ENCODE measurements at regions not wholly inside any gene's neighbourhood (a gene's known extent, or its start where the extent isn't known, plus 50 kb on each side); places are given as distances from the start of the nearest gene placed in this dataset.

DNA sequence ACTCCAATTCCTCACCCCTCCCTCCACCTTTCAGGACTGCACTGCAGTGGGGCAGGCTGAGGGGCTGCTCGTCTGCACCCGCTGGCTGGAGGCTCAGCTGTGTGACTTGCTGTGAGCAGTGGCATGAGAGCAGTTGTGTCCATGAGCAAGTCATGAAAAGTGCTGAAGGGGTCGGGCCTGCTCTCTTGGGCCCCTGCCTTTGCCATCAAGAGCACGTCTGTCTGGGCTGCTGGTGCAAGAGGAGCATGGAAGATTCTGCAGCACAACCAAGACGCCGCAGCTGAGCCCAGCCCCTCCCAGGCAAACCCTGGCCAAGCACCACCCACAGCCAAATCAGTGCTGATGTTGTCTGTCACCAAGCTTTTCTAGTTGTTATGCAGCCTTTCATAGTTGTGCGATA, 284.3 kb downstream of the TCERG1L start:
- no peak overlapping the region for H3K4me3 ChIP-seq (ENCODE audit: low read depth in 1 of 2, low read length in 1 of 2)
- H3K27me3 ChIP-seq, result no peaks in the 10 kb centered on the region
- no peak overlapping the region for H3K27ac ChIP-seq
- no peaks in the 10 kb centered on the region for H3K4me1 ChIP-seq (ENCODE audit: control insufficient read depth in 1 of 2, insufficient read depth in 1 of 2, low read depth in 1 of 2, low read length in 1 of 2)
- TF ChIP-seq, protein P1, sequence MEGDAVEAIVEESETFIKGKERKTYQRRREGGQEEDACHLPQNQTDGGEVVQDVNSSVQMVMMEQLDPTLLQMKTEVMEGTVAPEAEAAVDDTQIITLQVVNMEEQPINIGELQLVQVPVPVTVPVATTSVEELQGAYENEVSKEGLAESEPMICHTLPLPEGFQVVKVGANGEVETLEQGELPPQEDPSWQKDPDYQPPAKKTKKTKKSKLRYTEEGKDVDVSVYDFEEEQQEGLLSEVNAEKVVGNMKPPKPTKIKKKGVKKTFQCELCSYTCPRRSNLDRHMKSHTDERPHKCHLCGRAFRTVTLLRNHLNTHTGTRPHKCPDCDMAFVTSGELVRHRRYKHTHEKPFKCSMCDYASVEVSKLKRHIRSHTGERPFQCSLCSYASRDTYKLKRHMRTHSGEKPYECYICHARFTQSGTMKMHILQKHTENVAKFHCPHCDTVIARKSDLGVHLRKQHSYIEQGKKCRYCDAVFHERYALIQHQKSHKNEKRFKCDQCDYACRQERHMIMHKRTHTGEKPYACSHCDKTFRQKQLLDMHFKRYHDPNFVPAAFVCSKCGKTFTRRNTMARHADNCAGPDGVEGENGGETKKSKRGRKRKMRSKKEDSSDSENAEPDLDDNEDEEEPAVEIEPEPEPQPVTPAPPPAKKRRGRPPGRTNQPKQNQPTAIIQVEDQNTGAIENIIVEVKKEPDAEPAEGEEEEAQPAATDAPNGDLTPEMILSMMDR (IDR thresholded peaks at IDR 0.05), result no peak
- no peaks in the 10 kb centered on the region for H3K9me3 ChIP-seq
- H3K36me3 ChIP-seq, result no peaks in the 10 kb centered on the region

DNA sequence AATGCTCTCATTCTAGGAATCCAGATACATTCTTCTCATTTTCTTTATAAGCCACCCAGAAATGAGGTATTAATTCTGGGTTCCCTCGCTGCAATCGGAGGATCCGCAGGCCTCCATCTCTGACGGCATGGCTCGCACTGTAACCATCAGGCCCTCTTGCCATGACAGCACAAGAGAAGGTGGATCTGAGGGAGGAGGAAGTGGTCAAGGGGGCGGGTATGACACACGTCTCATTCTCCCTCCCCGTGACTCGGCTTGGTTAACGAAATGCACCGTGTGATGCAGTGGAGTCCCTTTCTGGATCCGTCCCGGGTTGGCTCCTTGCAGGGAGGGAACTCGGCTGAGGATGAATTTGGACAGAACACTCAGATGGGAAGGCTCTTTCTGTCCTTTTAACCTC, 280.2 kb downstream of the TCERG1L start:
- no peak overlapping the region for H3K27ac ChIP-seq
- H3K9me3 ChIP-seq, result no peaks in the 10 kb centered on the region
- TF ChIP-seq, protein P1 (IDR thresholded peaks at IDR 0.05), result no peak
- H3K27me3 ChIP-seq, result no peaks in the 10 kb centered on the region
- no peak overlapping the region for H3K4me3 ChIP-seq (ENCODE audit: low read depth in 1 of 2, low read length in 1 of 2)
- H3K4me1 ChIP-seq (ENCODE audit: control insufficient read depth in 1 of 2, insufficient read depth in 1 of 2, low read depth in 1 of 2, low read length in 1 of 2), result no peaks in the 10 kb centered on the region
- H3K36me3 ChIP-seq, result no peaks in the 10 kb centered on the region

DNA sequence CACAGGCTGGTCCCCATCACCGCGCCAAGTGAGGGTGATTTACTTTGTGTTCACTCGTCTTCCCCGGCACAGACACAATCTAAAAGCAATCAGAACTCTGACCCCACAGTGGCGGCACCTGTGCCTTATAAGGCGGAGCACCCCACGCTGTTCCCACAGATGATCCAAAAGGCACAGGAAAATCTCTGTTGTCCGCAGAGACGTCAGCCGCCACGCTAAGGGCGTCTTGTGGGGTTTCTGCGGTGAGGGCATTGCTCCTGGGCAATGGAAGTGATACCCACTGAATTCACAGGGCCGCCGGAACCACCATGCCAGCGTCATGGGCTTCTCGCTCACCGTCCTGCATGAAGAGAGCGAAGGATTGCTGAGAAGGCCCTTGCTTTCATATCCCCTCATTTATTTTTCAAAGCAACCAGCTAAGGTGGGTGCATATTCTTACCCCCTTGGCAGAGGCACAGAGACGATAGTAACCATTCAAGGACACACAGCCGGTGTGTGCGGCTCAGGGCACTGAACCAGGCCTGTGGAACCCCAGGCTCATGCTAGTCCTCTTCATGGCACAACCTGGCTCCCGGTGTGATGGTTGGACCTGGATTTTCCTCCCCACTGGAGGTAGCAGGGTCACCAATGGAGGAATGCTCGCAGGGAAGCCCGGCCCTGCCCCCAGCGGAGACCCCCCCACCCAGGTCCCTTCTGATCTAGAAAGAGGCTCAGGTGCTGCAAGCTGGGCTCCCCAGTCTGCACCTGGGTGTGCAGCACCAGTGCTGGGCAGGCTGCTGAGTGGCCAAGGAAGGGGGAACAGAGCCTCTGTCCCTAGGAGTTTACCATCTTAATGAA, 279.0 kb downstream of the TCERG1L start:
- H3K36me3 ChIP-seq, result no peaks in the 10 kb centered on the region
- H3K4me3 ChIP-seq (ENCODE audit: low read depth in 1 of 2, low read length in 1 of 2), result no peak overlapping the region
- H3K9me3 ChIP-seq, result no peaks in the 10 kb centered on the region
- no peaks in the 10 kb centered on the region for H3K4me1 ChIP-seq (ENCODE audit: control insufficient read depth in 1 of 2, insufficient read depth in 1 of 2, low read depth in 1 of 2, low read length in 1 of 2)
- TF ChIP-seq, protein P1 (IDR thresholded peaks at IDR 0.05), result no peak
- H3K27me3 ChIP-seq, result no peaks in the 10 kb centered on the region
- no peak overlapping the region for H3K27ac ChIP-seq

DNA sequence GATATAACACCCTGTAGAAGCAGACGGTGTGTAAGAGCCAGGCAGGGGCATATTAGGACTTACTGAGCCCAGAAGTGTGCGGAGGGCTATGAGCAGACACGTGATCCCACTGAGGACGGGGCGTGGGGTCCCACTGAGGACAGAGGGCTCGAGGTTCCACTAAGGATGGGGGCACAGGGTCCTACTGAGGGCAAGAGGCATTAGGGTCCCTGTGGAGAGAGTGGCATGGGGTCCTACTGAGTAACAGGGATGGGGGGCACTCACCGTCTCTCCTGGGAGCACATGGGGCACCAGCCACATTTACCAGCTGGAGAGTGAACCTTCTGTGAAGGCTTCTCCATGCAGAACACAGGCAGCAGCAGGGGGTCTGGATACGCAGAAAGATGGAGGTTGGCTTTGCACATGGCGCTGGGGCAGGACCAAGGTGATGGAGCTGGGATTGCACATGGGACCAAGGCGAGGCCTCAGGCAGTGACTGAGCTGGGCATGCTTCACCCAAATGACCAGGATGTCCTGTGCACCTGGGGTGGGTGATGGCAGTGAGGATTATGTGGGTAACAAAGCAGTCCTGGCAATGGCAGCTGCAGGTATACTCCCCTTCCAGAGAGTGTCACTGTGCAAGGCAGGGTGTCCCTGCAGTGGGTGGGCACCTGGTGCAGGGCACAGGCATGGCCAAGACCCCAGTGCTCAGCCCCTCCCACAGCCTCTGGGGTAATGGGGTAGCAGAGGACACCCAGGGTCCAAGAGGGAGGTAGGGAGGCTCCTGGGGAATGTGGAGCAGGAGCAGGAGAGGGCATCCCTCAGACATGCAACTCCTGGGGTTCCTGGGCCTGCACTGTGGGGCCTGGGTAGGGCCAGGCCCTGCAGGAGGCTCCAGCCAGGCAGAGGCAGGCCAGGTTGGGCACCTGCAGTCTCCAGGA, 278.1 kb downstream of the TCERG1L start:
- no peak overlapping the region for H3K4me3 ChIP-seq (ENCODE audit: low read depth in 1 of 2, low read length in 1 of 2)
- no peaks in the 10 kb centered on the region for H3K9me3 ChIP-seq
- H3K27me3 ChIP-seq, result no peaks in the 10 kb centered on the region
- no peak overlapping the region for H3K27ac ChIP-seq
- TF ChIP-seq, protein P1 (IDR thresholded peaks at IDR 0.05), result no peak
- H3K4me1 ChIP-seq (ENCODE audit: control insufficient read depth in 1 of 2, insufficient read depth in 1 of 2, low read depth in 1 of 2, low read length in 1 of 2), result no peaks in the 10 kb centered on the region
- no peaks in the 10 kb centered on the region for H3K36me3 ChIP-seq

DNA sequence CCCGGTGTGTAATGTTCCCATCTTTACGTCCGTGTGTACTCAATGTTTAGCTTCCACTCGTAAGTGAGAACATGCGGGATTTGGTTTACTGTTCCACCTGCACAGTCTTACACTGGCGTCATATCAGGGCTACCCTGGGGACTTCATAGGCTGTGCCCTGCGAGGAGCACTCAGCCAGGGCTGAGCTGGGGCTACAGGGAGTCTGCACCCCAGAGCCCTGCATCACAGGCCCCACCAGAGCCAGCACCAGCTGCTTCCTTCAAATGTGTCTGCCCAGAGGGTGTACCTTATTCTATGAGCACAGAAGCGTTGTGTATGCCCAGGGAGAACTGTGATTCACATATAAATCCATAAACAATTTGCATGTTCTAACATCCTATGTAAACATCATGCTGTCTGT, 277.1 kb downstream of the TCERG1L start:
- TF ChIP-seq, protein P1 (IDR thresholded peaks at IDR 0.05), result no peak
- Histone ChIP-seq H3K4me1 (ENCODE audit: control insufficient read depth in 1 of 2, insufficient read depth in 1 of 2, low read depth in 1 of 2, low read length in 1 of 2) (no peaks in the 10 kb centered on the region), H3K27me3 (no peaks in the 10 kb centered on the region), H3K36me3 (no peaks in the 10 kb centered on the region), H3K27ac (no peak overlapping the region), H3K4me3 (ENCODE audit: low read depth in 1 of 2, low read length in 1 of 2) (no peak overlapping the region), H3K9me3 (no peaks in the 10 kb centered on the region)
